NCI-H446 (cell line): ENCODE measurements at regions not wholly inside any gene's neighbourhood (a gene's known extent, or its start where the extent isn't known, plus 50 kb on each side); places are given as distances from the start of the nearest gene placed in this dataset.
A peak's percentile ranks its signal among the peaks of the same experiment; 100 is the strongest.

Source experiments
- DNase-seq, 2 experiments: peaks; one replicate each; lab custom pipeline; 2025; lab: John Stamatoyannopoulos, UW

DNA sequence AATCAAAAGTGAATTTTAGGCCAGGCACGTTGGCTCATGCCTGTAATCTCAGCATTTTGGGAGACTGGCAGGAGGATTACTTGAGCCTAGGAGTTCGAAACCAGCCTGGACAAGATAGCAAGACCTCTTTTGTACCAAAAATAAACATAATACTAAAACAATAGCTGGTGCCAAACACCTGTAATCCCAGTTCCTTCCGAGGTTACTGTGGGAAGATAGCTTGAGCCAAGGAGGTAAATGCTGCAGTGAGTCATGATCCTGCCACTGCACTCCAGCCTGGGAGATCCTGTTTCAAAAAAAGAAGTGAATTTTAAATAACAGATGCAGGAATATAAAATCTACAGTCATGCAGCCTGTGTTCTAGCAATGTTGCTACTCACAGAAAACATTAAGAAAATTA is 488.3 kb downstream of the PPARGC1A start:
- no peak for DNase-seq

DNA sequence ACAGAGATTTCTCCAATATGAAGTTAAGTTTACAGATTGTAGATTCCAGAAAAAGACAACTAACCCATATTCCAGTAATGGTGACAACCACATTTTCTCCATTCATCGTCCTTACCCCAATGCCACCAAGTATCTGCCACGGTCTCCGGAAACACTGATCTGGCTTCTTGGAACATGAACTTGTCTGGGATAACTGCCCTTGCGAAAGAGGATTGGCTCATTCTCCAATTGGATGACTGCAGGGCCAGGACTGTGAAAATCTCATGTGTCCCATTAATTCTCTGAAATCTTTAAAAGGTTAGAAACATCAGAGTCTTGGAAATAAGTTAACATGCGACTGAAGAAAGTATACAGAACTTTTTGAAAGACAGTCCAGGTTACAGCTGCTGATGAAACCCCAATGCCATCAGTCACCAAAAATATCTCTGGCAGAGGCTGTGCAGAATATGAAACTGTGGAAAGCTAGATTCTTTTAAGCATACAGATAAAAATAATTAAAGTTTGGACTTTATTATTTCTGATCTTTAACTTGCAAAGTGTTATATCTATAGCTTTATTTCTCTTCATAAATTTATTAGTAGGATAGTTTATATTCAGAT is 496.9 kb downstream of the PPARGC1A start:
- no peak for DNase-seq

GRCh38 chr4:23390246-23390645 is 499.6 kb downstream of the PPARGC1A start:
- no peak for DNase-seq

GRCh38 chr4:23388699-23389395 is 501.0 kb downstream of the PPARGC1A start:
- DNase-seq = no peak

GRCh38 chr4:23388255-23388654 is 501.6 kb downstream of the PPARGC1A start:
- DNase-seq = no peak

DNA sequence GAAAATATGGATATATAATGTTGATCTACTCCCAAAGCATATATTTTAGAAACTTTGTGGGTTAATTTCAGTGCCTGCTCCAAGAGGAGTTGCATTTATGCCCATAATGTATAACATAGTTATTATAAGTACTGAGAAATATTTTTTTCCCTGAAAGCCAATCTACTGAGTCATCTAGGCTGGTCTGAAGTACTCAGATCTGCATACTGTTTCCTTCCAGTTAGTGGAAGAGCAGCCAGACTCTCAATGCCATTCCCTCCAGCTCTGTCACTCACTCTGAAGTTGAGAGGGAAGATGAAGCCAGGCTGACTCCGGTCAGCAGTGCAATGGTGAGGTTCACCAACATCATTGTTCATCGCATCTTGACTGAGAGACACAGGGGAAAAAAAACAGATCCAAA is 505.1 kb downstream of the PPARGC1A start:
- DNase-seq = no peak

DNA sequence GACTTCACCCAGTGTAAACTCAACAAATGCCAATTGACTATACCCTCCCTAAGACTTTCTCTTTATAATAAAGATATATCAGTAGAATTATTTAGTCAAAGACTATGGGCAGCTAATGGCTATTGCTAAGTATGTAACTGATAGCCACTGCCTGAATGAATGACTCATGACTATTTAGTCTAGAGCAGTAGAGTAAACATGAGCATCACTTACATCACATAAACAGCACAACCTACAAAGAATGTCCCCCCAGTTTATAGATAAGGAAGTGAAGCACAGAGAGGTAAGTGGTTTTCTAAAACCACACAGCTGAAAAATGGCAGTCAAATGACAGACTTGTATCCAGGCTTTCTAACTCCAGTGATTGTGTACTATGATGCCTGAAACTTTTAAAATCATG is 507.0 kb downstream of the PPARGC1A start:
- DNase-seq = no peak

DNA sequence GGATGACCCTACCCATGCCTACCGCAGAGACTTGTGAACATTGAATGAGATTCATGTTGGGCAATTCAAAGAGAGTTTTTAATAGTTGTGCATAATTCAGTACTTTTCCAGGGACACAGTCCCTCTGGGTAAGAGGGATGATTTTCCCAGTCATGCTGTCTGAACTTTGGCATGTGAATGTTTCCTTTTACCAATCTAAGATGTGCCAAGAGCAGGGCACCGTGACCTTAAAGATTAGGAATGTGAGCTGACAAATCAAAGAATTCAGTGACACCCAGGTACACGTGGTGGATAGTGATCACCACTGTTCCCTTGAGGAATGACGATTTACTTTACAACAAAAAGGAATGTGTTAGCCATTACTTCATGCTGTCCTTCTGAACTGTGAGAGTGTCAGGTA is 515.6 kb downstream of the PPARGC1A start:
- DNase-seq = no peak

DNA sequence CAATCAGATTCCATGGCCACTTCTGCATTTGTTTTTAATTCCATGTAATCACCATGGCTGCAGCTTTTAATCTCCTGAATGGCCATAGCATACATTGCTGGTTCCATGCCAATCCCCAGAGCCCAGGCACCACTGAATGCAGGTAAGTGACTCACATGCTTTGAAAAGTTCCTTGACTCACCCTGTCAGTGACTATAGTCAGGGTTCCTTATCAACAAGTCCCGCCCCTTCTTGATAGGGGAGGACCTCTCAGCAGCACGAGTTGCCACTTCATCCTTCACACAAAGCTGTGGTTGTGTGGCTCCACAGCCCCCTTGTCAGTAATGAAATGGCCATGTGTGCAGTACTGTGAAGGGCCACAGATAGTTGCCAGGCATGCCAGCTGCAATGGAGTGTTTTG is 516.6 kb downstream of the PPARGC1A start:
- no peak for DNase-seq

GRCh38 chr4:23371533-23371932 is 518.3 kb downstream of the PPARGC1A start:
- DNase-seq = no peak

DNA sequence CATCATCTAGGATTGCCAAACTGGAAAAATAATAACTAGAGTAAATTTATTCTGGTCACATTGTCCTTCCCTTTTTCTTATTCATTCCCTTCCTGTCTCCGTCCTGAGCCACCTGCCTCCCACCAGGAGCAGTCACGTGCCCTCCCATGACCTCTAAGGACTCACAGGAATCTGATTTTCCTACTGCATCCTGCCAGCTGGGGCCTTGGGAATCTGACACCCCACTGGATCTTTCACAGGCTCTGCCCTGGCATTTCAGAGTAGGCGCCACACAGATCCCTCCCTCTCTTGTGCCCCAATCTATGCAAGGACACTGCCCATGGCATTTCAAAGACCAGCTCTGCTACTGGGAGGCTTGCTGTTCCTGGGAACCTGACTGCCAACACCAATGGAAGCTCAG is 520.5 kb downstream of the PPARGC1A start:
- no peak for DNase-seq

DNA sequence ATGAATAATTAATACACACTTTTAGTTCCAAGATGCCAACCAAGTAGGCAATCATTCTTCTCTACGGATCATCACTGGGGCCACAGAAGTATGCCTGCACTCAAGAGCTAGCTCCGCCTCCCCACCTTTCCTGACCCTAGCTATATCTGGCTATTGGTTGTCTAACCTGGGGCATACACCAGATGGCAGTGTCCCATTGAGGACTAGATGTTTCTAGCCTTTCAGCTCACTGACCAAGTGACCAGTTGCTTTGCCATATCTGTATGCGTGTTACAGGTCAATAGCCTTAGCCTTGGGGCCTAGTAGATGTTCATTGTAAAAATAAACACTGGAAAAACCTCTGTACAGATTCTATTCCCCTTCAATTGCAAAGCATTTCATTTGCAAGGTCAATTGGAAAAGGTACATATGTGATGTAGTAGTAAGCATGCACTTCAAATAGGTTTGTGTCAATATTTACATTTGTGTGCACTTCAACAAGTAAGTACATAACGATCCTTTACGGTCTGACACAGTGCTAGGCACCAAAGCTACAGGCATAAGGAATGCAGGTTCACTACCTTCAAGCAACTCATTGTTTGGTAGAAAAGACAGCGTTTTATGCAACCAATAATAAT is 521.7 kb downstream of the PPARGC1A start:
- no peak for DNase-seq

GRCh38 chr4:23366557-23366906 is 523.3 kb downstream of the PPARGC1A start:
- DNase-seq = no peak

GRCh38 chr4:23365871-23366556 is 523.8 kb downstream of the PPARGC1A start:
- peak in 1 of 2 experiments; percentile 29 for DNase-seq

- no peak for DNase-seq
Observed at GRCh38 chr4:23365086-23365485, 524.8 kb downstream of the PPARGC1A start.

- DNase-seq = no peak
Observed at GRCh38 chr4:23364167-23364566, 525.7 kb downstream of the PPARGC1A start.

- no peak for DNase-seq
Observed at GRCh38 chr4:23361453-23361852, 528.4 kb downstream of the PPARGC1A start.

DNA sequence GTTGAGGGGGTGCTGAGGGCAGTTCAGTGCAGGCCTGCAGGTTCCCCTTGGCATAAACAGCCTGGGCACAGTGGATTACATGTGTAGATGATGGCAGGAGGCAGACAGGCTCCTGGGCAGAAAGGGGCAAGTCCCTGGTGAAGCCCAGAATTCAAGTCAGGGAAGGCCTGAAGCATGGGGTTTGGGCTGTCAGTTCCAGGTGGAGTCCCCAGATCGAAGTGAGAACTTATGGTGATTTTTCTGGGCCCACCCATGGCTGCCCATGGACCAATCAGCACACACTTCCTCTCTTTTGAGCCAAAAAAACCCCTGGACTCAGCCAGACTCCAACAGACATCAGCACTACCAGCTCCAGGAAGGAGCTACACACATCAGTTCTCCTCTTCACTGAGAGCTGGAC is 529.1 kb downstream of the PPARGC1A start:
- DNase-seq = no peak

DNA sequence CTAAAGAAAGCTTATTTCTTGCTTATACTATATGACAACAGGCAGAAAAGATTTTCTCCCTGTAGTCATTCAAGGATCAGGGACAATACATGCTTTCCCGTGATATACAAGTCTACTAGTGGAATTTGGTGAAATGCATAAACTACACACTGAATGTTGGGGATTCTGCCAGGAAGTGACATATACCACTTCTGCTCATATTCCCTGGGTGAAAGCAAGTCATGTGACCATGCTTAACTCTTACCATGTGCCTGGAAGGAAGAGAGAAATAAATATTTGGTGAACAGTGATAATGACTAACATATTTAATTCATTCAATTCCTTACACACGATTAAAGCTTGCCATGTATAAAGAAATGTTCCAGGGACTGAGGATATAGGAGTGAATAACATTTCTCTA is 534.6 kb downstream of the PPARGC1A start:
- no peak for DNase-seq

DNA sequence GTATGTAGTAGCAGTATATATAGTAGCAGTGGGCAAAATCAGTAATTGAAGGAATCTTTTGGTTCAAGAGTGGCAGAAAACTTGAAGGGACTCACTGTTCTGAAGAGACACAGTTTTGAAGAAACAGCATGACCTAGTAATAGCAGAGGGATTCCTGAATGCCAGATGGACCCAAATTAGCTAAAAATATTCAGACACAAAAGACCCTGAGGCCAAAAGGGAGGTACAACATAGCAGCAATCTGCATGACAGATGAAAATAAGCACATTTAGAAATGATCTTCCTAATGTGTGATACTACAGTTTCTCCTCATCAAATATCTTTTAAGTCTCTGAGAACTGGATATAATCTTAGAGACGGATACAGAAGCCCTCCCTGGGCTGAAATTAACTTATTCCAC is 536.6 kb downstream of the PPARGC1A start:
- no peak for DNase-seq

GRCh38 chr4:23348789-23349498 is 540.9 kb downstream of the PPARGC1A start:
- DNase-seq = no peak

- peak in 1 of 2 experiments; percentile 3 for DNase-seq
Observed at GRCh38 chr4:23337292-23337691, 552.6 kb downstream of the PPARGC1A start.
